DOHH2 (cell line): ENCODE measurements at regions not wholly inside any gene's neighbourhood (a gene's known extent, or its start where the extent isn't known, plus 50 kb on each side); places are given as distances from the start of the nearest gene placed in this dataset.

Experiments used
- H3F3A ChIP-seq: fragments of 200-600 bp; sonication (generic), shearing (Covaris generic); 2 replicates; pipeline ENCODE4 v1.6.0; 2016; ENCODE audit warnings: antibody characterized with exemption, mild to moderate bottlenecking; ENCODE audit not compliant: control insufficient read depth, insufficient read depth
- H3K27ac ChIP-seq: fragments of 200-600 bp; sonication (generic); 2 replicates; pipeline ENCODE4 v1.5.1; 2014; ENCODE audit warnings: low read depth, mild to moderate bottlenecking, low read length, moderate library complexity
- H3K27me3 ChIP-seq: fragments of 200-600 bp; sonication (generic); 2 replicates; pipeline ENCODE4 v1.6.1; 2014; ENCODE audit warnings: mild to moderate bottlenecking, low read length, mixed read lengths; ENCODE audit not compliant: control insufficient read depth
- H3K36me3 ChIP-seq: fragments of 200-600 bp; sonication (generic); 2 replicates; pipeline ENCODE4 v1.6.1; 2014; ENCODE audit warnings: mild to moderate bottlenecking, low read length, moderate library complexity, mixed read lengths; ENCODE audit not compliant: control insufficient read depth
- H3K4me1 ChIP-seq: fragments of 200-600 bp; sonication (generic); 2 replicates; pipeline ENCODE4 v1.6.1; 2014; ENCODE audit warnings: mild to moderate bottlenecking, low read length, mixed read lengths; ENCODE audit not compliant: control insufficient read depth
- H3K4me2 ChIP-seq: fragments of 200-600 bp; sonication (generic); 2 replicates; pipeline ENCODE4 v1.6.0; 2014; ENCODE audit warnings: mild to moderate bottlenecking, low read length, moderate library complexity
- H3K4me3 ChIP-seq: fragments of 200-600 bp; sonication (generic); 2 replicates; pipeline ENCODE4 v1.5.1; 2014; ENCODE audit warnings: mild to moderate bottlenecking, low read length, mixed read lengths
- H3K79me2 ChIP-seq: fragments of 200-600 bp; sonication (generic); 2 replicates; pipeline ENCODE4 v1.6.1; 2014; ENCODE audit warnings: mild to moderate bottlenecking, low read length, mixed read lengths; ENCODE audit not compliant: control insufficient read depth
- H3K9me2 ChIP-seq: fragments of 200-600 bp; sonication (generic); replicated peaks from 2 replicates; pipeline ENCODE4 v1.6.1; 2014; ENCODE audit warnings: mild to moderate bottlenecking, low read length, mixed read lengths; ENCODE audit not compliant: control insufficient read depth
- H3K9me3 ChIP-seq: fragments of 200-600 bp; sonication (generic); 2 replicates; pipeline ENCODE4 v1.6.1; 2014; ENCODE audit warnings: antibody characterized with exemption, low read length, mixed read lengths; ENCODE audit not compliant: control insufficient read depth, insufficient read depth
- H4K20me1 ChIP-seq: fragments of 200-600 bp; sonication (generic); 2 replicates; pipeline ENCODE4 v1.6.0; 2014; ENCODE audit warnings: low read depth, mild to moderate bottlenecking, antibody characterized with exemption, low read length, moderate library complexity; ENCODE audit not compliant: control insufficient read depth, insufficient read depth
- CTCF ChIP-seq: fragments of 200-600 bp; sonication (generic); IDR thresholded peaks from one replicate; pipeline ENCODE4 v1.5.1; 2014; ENCODE audit warnings: antibody characterized with exemption, mild to moderate bottlenecking, low read depth, low read length; ENCODE audit not compliant: poor library complexity, severe bottlenecking
- EZH2phosphoT487 ChIP-seq: fragments of 200-600 bp; sonication (generic); IDR thresholded peaks from 2 replicates; pipeline ENCODE4 v1.6.1; 2017; ENCODE audit warnings: borderline replicate concordance, mild to moderate bottlenecking, antibody characterized with exemption, low read length, moderate library complexity, mixed read lengths

- H3K4me2 ChIP-seq, result no peak overlapping the region
Measured at GRCh38 chr1:187266051-187266450, 437.3 kb downstream of the PLA2G4A start.

GRCh38 chr1:187267827-187268226 is 439.1 kb downstream of the PLA2G4A start:
- Histone ChIP-seq H3K36me3 (no peaks in the 10 kb centered on the region), H3K9me2 (no peaks in the 10 kb centered on the region), H3K79me2 (no peaks in the 10 kb centered on the region), H3K9me3 (no peaks in the 10 kb centered on the region), H3K27ac (no peak overlapping the region), H3K4me2 (no peak overlapping the region), H3K4me1 (no peaks in the 10 kb centered on the region), H3F3A (no peaks in the 10 kb centered on the region), H3K4me3 (no peak overlapping the region), H4K20me1 (no peaks in the 10 kb centered on the region), H3K27me3 (no peaks in the 10 kb centered on the region)
- TF ChIP-seq EZH2phosphoT487 (no peak), CTCF (no peak)

More at GRCh38 chr1:187266051-187266450, 437.3 kb downstream of the PLA2G4A start:
- no peaks in the 10 kb centered on the region for H3K9me2 ChIP-seq
- no peaks in the 10 kb centered on the region for H3F3A ChIP-seq
- H3K27me3 ChIP-seq, result no peaks in the 10 kb centered on the region
- H3K4me3 ChIP-seq, result no peak overlapping the region
- no peak for TF ChIP-seq EZH2phosphoT487
- TF ChIP-seq CTCF, result no peak
- no peaks in the 10 kb centered on the region for H3K36me3 ChIP-seq
- H3K79me2 ChIP-seq, result no peaks in the 10 kb centered on the region
- H4K20me1 ChIP-seq, result no peaks in the 10 kb centered on the region
- H3K27ac ChIP-seq, result no peak overlapping the region
- H3K9me3 ChIP-seq, result no peaks in the 10 kb centered on the region
- H3K4me1 ChIP-seq, result no peaks in the 10 kb centered on the region

GRCh38 chr1:187270256-187270655 is 441.5 kb downstream of the PLA2G4A start:
- no peaks in the 10 kb centered on the region for H3K4me1 ChIP-seq
- H3K27ac ChIP-seq, result no peak overlapping the region
- TF ChIP-seq EZH2phosphoT487, result no peak
- no peak for TF ChIP-seq CTCF
- no peak overlapping the region for H3K4me3 ChIP-seq
- no peaks in the 10 kb centered on the region for H3K27me3 ChIP-seq
- no peaks in the 10 kb centered on the region for H3K79me2 ChIP-seq
- no peaks in the 10 kb centered on the region for H3K9me2 ChIP-seq
- H3F3A ChIP-seq, result no peaks in the 10 kb centered on the region
- no peak overlapping the region for H3K4me2 ChIP-seq
- H4K20me1 ChIP-seq, result no peaks in the 10 kb centered on the region
- H3K36me3 ChIP-seq, result no peaks in the 10 kb centered on the region
- H3K9me3 ChIP-seq, result no peaks in the 10 kb centered on the region

- no peaks in the 10 kb centered on the region for H3K4me1 ChIP-seq
- H3K79me2 ChIP-seq, result no peaks in the 10 kb centered on the region
- H3K4me3 ChIP-seq, result no peak overlapping the region
- H3K4me2 ChIP-seq, result no peak overlapping the region
- no peak overlapping the region for H3K27ac ChIP-seq
- no peaks in the 10 kb centered on the region for H3K27me3 ChIP-seq
- TF ChIP-seq EZH2phosphoT487 (no peak), CTCF (no peak)
- H3K9me2 ChIP-seq, result no peaks in the 10 kb centered on the region
- no peaks in the 10 kb centered on the region for H3K9me3 ChIP-seq
- H4K20me1 ChIP-seq, result no peaks in the 10 kb centered on the region
- no peaks in the 10 kb centered on the region for H3K36me3 ChIP-seq
- no peaks in the 10 kb centered on the region for H3F3A ChIP-seq
Measured at GRCh38 chr1:187275346-187275745, 446.6 kb downstream of the PLA2G4A start.
